Heart left ventricle (tissue), 16 donors: ENCODE measurements at regions not wholly inside any gene's neighbourhood (a gene's known extent, or its start where the extent isn't known, plus 50 kb on each side); places are given as distances from the start of the nearest gene placed in this dataset.

Source experiments
- ATAC-seq, 4 donors: fragments of 200-7000 bp; cut with Tn5 transposase; one replicate each; pipeline ENCODE4 v1.9.1; 2020 to 2022; ENCODE audit warnings: moderate library complexity in 4 of 4, mild to moderate bottlenecking in 3 of 4, moderate number of reproducible peaks in 1 of 4
- DNase-seq, 5 donors: peaks; one replicate each; pipeline ENCODE4 v3.0.0-alpha.2; 2020
- H3K27ac ChIP-seq, 12 donors: fragments of 200-600 bp; sonication (generic) in 4 of 12; one replicate each; pipeline versions ENCODE4 v1.5.0 to v1.8.0; 2016 to 2022; ENCODE audit warnings: mild to moderate bottlenecking in 2 of 12
- H3K27me3 ChIP-seq, 9 donors: fragments of 200-600 bp; sonication (generic) in 2 of 9; one replicate each; pipeline versions ENCODE4 v1.5.1 to v1.8.0; 2016 to 2022; ENCODE audit warnings: mild to moderate bottlenecking in 3 of 9
- H3K36me3 ChIP-seq, 9 donors: fragments of 200-600 bp; sonication (generic) in 2 of 9; one replicate each; pipeline versions ENCODE4 v1.5.0 to v1.8.0; 2018 to 2022; ENCODE audit warnings: mild to moderate bottlenecking in 2 of 9
- H3K4me1 ChIP-seq, 12 donors: fragments of 200-600 bp; sonication (generic) in 4 of 12; one replicate each; pipeline versions ENCODE4 v1.5.0 to v1.8.0; 2016 to 2022; ENCODE audit warnings: mild to moderate bottlenecking in 3 of 12
- H3K4me3 ChIP-seq, 12 donors: fragments of 200-600 bp; sonication (generic) in 4 of 12; one replicate each; pipeline versions ENCODE4 v1.5.0 to v1.8.0; 2017 to 2022; ENCODE audit warnings: mild to moderate bottlenecking in 9 of 12, moderate library complexity in 4 of 12
- H3K9me3 ChIP-seq, 12 donors: fragments of 200-600 bp; sonication (generic) in 4 of 12; one replicate each; pipeline versions ENCODE4 v1.5.0 to v1.8.0; 2016 to 2022; ENCODE audit warnings: mild to moderate bottlenecking in 1 of 12
- POLR2A ChIP-seq, 2 donors: fragments of 450-650 bp; IDR thresholded peaks; one replicate each; pipeline ENCODE4 v1.6.1; 2017; ENCODE audit warnings: antibody characterized with exemption in 2 of 2, mild to moderate bottlenecking in 2 of 2, moderate library complexity in 2 of 2
- WGBS, 4 donors: extraction: QIAGEN DNeasy Blood & Tissue Kit in 2 of 4; methylation state at CpG; one replicate each; pipeline versions ENCODE4 v1.1.5 to v1.1.7; 2013 to 2018; 5-methylcytosine and 5-hydroxymethylcytosine counted together
- intact Hi-C, 10 donors: fragments of 100-400 bp; cut with DNase I; formaldehyde crosslinking; loops; one replicate each; pipeline versions ENCODE4 v1.11.1 to v1.14.2; 2022
- TF ChIP-seq, protein P1 (sequence below), 12 donors: fragments of 200-600 bp; sonication (generic) in 4 of 12; IDR thresholded peaks; one replicate each; pipeline versions ENCODE4 v1.5.0 to v1.8.0; 2018 to 2022; ENCODE audit warnings: antibody characterized with exemption in 12 of 12, mild to moderate bottlenecking in 5 of 12
- donor health status: ischemic (EF 13 %, LVEDD 7.1; RV severe dilation, severe dysfunction).
- donor health status: healthy with polysubstance abuse.
- donor health status: DM: no; HTN: yes; CAD: no.
- donor health status: DM: no; HTN: no; CAD: no.
- donor health status: ischemic (EF 25% LVEDD 6.9; RV normal size, moderate dysfunction).
- donor health status: ischemic (EF 25% LVEDD 5.7; RV mildly dilated, moderate dysfunction).
- donor health status: healthy.
- donor health status: DM: yes; HTN: yes; CAD: no.
- donor health status: ischemic (EF 35%, LVEDD 5.7; RV mildly dilated, moderate dysfunction).
- donor health status: nonischemic (EF 11% LVEDD 7.7; RV severe dilation, severe dysfunction).
- donor health status: DM: yes; HTN: yes; CAD: no.
- donor health status: PGD.
- donor health status: ischemic (EF 29% LVEDD 5.4; RV normal size, mild dysfunction).
- donor health status: nonischemic (EF 23%, LVEDD 6.1; RV moderate dilation, normal function).

DNA sequence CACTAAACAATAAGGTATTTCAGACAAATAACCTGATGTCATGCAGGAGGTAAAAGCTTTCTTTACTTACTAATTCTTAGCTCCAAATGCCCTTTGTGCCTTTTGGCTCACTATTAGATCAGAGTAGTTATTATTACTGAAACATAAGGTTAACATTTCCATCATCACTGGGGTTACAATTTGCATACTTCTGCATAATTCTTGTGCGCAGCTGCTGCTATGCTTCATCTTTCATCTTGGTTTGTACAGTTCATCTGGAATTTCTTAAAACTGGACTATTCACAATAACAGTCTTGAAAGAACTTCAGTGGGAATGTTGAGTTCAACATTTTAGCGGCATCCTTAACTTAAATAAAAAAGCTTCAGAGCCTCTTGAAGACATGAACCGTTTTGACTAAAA lies 383.2 kb upstream of the ADAMTS9 start:
- no peaks in the 10 kb centered on the region for H3K4me1 ChIP-seq
- no peaks in the 10 kb centered on the region for H3K36me3 ChIP-seq
- H3K27me3 ChIP-seq: no peaks in the 10 kb centered on the region
- intact Hi-C loops: no loop called here
- TF ChIP-seq POLR2A (IDR thresholded peaks at IDR 0.05): no peak
- TF ChIP-seq, protein P1, sequence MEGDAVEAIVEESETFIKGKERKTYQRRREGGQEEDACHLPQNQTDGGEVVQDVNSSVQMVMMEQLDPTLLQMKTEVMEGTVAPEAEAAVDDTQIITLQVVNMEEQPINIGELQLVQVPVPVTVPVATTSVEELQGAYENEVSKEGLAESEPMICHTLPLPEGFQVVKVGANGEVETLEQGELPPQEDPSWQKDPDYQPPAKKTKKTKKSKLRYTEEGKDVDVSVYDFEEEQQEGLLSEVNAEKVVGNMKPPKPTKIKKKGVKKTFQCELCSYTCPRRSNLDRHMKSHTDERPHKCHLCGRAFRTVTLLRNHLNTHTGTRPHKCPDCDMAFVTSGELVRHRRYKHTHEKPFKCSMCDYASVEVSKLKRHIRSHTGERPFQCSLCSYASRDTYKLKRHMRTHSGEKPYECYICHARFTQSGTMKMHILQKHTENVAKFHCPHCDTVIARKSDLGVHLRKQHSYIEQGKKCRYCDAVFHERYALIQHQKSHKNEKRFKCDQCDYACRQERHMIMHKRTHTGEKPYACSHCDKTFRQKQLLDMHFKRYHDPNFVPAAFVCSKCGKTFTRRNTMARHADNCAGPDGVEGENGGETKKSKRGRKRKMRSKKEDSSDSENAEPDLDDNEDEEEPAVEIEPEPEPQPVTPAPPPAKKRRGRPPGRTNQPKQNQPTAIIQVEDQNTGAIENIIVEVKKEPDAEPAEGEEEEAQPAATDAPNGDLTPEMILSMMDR (IDR thresholded peaks at IDR 0.05): no peak
- no peak overlapping the region for H3K4me3 ChIP-seq
- peaks cover 0 to 17% (median 0%) of the 10 kb centered on the region in 12 donors for H3K9me3 ChIP-seq
- WGBS, 4 donors: 92 to 95% (median 93%) methylated on average over 3 of the region's 3 CpGs
- no peak for DNase-seq
- no peak for ATAC-seq
- H3K27ac ChIP-seq: no peak overlapping the region

- WGBS, 4 donors: 74 to 84% (median 77%) methylated on average over 2 of the region's 2 CpGs
- intact Hi-C loops: no loop called here
- Histone ChIP-seq H3K4me1 (no peaks in the 10 kb centered on the region), H3K4me3 (no peak overlapping the region), H3K9me3 (peaks cover 0 to 20% (median 0%) of the 10 kb centered on the region in 12 donors), H3K27me3 (no peaks in the 10 kb centered on the region), H3K27ac (no peak overlapping the region), H3K36me3 (no peaks in the 10 kb centered on the region)
- DNase-seq (no peak), ATAC-seq (no peak)
- no peak for TF ChIP-seq POLR2A (IDR thresholded peaks at IDR 0.05)
- TF ChIP-seq, protein P1 (IDR thresholded peaks at IDR 0.05): no peak
Measured at GRCh38 chr3:65060904-65061303, 373.1 kb upstream of the ADAMTS9 start.

GRCh38 chr3:65052101-65052500 lies 364.3 kb upstream of the ADAMTS9 start:
- H3K9me3 ChIP-seq: peaks cover 0 to 15% (median 0%) of the 10 kb centered on the region in 12 donors
- H3K4me1 ChIP-seq: no peaks in the 10 kb centered on the region
- intact Hi-C loops: no loop called here
- no peaks in the 10 kb centered on the region for H3K36me3 ChIP-seq
- DNase-seq: no peak
- TF ChIP-seq, protein P1 (IDR thresholded peaks at IDR 0.05): no peak
- no peak for TF ChIP-seq POLR2A (IDR thresholded peaks at IDR 0.05)
- WGBS, 4 donors: 81 to 100% (median 89%) methylated on average over 1 of the region's 1 CpG
- H3K27me3 ChIP-seq: no peaks in the 10 kb centered on the region
- no peak overlapping the region for H3K27ac ChIP-seq
- H3K4me3 ChIP-seq: no peak overlapping the region
- ATAC-seq: no peak

GRCh38 chr3:65048151-65048550 lies 360.4 kb upstream of the ADAMTS9 start:
- Histone ChIP-seq H3K27me3 (no peaks in the 10 kb centered on the region), H3K4me3 (no peak overlapping the region), H3K36me3 (no peaks in the 10 kb centered on the region), H3K27ac (no peak overlapping the region), H3K4me1 (no peaks in the 10 kb centered on the region), H3K9me3 (peaks cover 0 to 29% (median 3%) of the 10 kb centered on the region in 12 donors)
- no peak for ATAC-seq
- intact Hi-C loops: no loop called here
- 93 to 98% (median 96%) methylated on average over 1 of the region's 1 CpG for WGBS, 4 donors
- DNase-seq: no peak
- no peak for TF ChIP-seq POLR2A (IDR thresholded peaks at IDR 0.05)
- TF ChIP-seq, protein P1 (IDR thresholded peaks at IDR 0.05): no peak
